H9 (cell line): ENCODE measurements at regions not wholly inside any gene's neighbourhood (a gene's known extent, or its start where the extent isn't known, plus 50 kb on each side); places are given as distances from the start of the nearest gene placed in this dataset.

Experiments used
- DNase-seq: peaks from one replicate; pipeline ENCODE4 v3.0.0-alpha.2; 2017
- H2AFZ ChIP-seq: one replicate; pipeline ENCODE4 v1.6.1; 2013; ENCODE audit warnings: mild to moderate bottlenecking, low read length, control low read depth, moderate library complexity
- H2AK5ac ChIP-seq: 2 replicates; pipeline ENCODE4 v1.6.1; 2013; ENCODE audit warnings: low read length, control low read depth, mixed read lengths; ENCODE audit not compliant: insufficient read length
- H2BK120ac ChIP-seq: one replicate; pipeline ENCODE4 v1.6.1; 2013; ENCODE audit warnings: low read depth, mild to moderate bottlenecking, low read length, control low read depth, inconsistent platforms; ENCODE audit not compliant: poor library complexity, severe bottlenecking
- H2BK12ac ChIP-seq: 2 replicates; pipeline ENCODE4 v1.6.1; 2013; ENCODE audit warnings: low read length, control low read depth, mixed read lengths, low read depth; ENCODE audit not compliant: insufficient read length
- H2BK15ac ChIP-seq: 2 replicates; pipeline ENCODE4 v1.6.1; 2013; ENCODE audit warnings: low read depth, low read length, control low read depth
- H2BK20ac ChIP-seq: one replicate; pipeline ENCODE4 v1.6.1; 2013; ENCODE audit warnings: low read depth, mild to moderate bottlenecking, low read length, control low read depth, inconsistent platforms; ENCODE audit not compliant: poor library complexity, severe bottlenecking
- H2BK5ac ChIP-seq: 2 replicates; pipeline ENCODE4 v1.6.1; 2013; ENCODE audit warnings: low read length, control low read depth, mixed read lengths; ENCODE audit not compliant: insufficient read length
- H3K14ac ChIP-seq: 2 replicates; pipeline ENCODE4 v1.6.1; 2013; ENCODE audit warnings: low read length, control low read depth; ENCODE audit not compliant: insufficient read depth
- H3K18ac ChIP-seq: 2 replicates; pipeline ENCODE4 v1.6.1; 2013; ENCODE audit warnings: low read depth, mild to moderate bottlenecking, mixed read lengths, low read length, control low read depth; ENCODE audit not compliant: insufficient read length
- H3K23ac ChIP-seq: 2 replicates; pipeline ENCODE4 v1.6.1; 2013; ENCODE audit warnings: low read length, control low read depth, mixed read lengths, low read depth; ENCODE audit not compliant: insufficient read length
- H3K23me2 ChIP-seq: 2 replicates; pipeline ENCODE4 v1.6.1; 2013; ENCODE audit warnings: low read depth, mild to moderate bottlenecking, mixed read lengths, low read length, control low read depth; ENCODE audit not compliant: insufficient read length, poor library complexity, severe bottlenecking
- H3K27ac ChIP-seq: 2 replicates; pipeline ENCODE4 v1.5.1; 2013; ENCODE audit warnings: low read length, control low read depth, mixed read lengths, low read depth; ENCODE audit not compliant: insufficient read length
- H3K27me3 ChIP-seq: 2 replicates; pipeline ENCODE4 v1.6.1; 2013; ENCODE audit warnings: low read length, control low read depth, inconsistent platforms; ENCODE audit not compliant: insufficient read depth
- H3K4ac ChIP-seq: 2 replicates; pipeline ENCODE4 v1.6.1; 2013; ENCODE audit warnings: low read depth, mild to moderate bottlenecking, control low read depth, inconsistent platforms, low read length, moderate library complexity
- H3K4me1 ChIP-seq: 2 replicates; pipeline ENCODE4 v1.6.1; 2013; ENCODE audit warnings: low read length, control low read depth, inconsistent platforms; ENCODE audit not compliant: insufficient read depth
- H3K4me2 ChIP-seq: 2 replicates; pipeline ENCODE4 v1.6.1; 2013; ENCODE audit warnings: low read length, control low read depth, mixed read lengths; ENCODE audit not compliant: insufficient read length, insufficient read depth
- H3K56ac ChIP-seq: 2 replicates; pipeline ENCODE4 v1.6.1; 2013; ENCODE audit warnings: low read depth, mild to moderate bottlenecking, mixed read lengths, low read length, control low read depth; ENCODE audit not compliant: insufficient read length
- H3K79me1 ChIP-seq: 2 replicates; pipeline ENCODE4 v1.6.1; 2013; ENCODE audit warnings: low read depth, mild to moderate bottlenecking, moderate library complexity, low read length, control low read depth, inconsistent platforms; ENCODE audit not compliant: insufficient read depth, poor library complexity, severe bottlenecking
- H3K79me2 ChIP-seq: 2 replicates; pipeline ENCODE4 v1.6.1; 2013; ENCODE audit warnings: low read length, control low read depth, inconsistent platforms; ENCODE audit not compliant: insufficient read depth
- H3K9ac ChIP-seq: 2 replicates; pipeline ENCODE4 v1.6.1; 2013; ENCODE audit warnings: low read length, control low read depth, mixed read lengths; ENCODE audit not compliant: insufficient read length; ENCODE audit errors: extremely low read depth
- H3K9me3 ChIP-seq: one replicate; pipeline ENCODE4 v1.6.1; 2013; ENCODE audit warnings: low read depth, low read length, inconsistent platforms; ENCODE audit not compliant: control insufficient read depth
- H3T11ph ChIP-seq: one replicate; pipeline ENCODE4 v1.6.1; 2013; ENCODE audit warnings: mild to moderate bottlenecking, low read length, control low read depth, inconsistent platforms
- H4K20me1 ChIP-seq: one replicate; pipeline ENCODE4 v1.6.1; 2013; ENCODE audit not compliant: control insufficient read depth, insufficient read length, insufficient read depth
- H4K5ac ChIP-seq: 2 replicates; pipeline ENCODE4 v1.6.1; 2013; ENCODE audit warnings: low read depth, mild to moderate bottlenecking, mixed read lengths, low read length, control low read depth; ENCODE audit not compliant: insufficient read length
- H4K8ac ChIP-seq: replicated peaks from 2 replicates; pipeline ENCODE4 v1.6.1; 2013; ENCODE audit warnings: low read length, control low read depth, mixed read lengths, low read depth; ENCODE audit not compliant: insufficient read length
- H4K91ac ChIP-seq: 2 replicates; pipeline ENCODE4 v1.6.1; 2013; ENCODE audit warnings: low read depth, mild to moderate bottlenecking, moderate library complexity, mixed read lengths, low read length, control low read depth; ENCODE audit not compliant: insufficient read length
- H3K27ac Mint-ChIP-seq, 3 experiments: 2 replicates in 2 of 3; 3 replicates in 1 of 3; pipeline ENCODE4 v1.8.0; 2020 to 2021; ENCODE audit warnings: mixed read lengths in 3 of 3, mild to moderate bottlenecking in 1 of 3, moderate library complexity in 1 of 3
- H3K27me3 Mint-ChIP-seq: 2 replicates; pipeline ENCODE4 v1.8.0; 2021; ENCODE audit warnings: low read depth, mild to moderate bottlenecking, moderate library complexity, mixed read lengths
- H3K36me3 Mint-ChIP-seq, 3 experiments: 2 replicates in 2 of 3; 3 replicates in 1 of 3; pipeline ENCODE4 v1.8.0; 2020 to 2021; ENCODE audit warnings: low read depth in 3 of 3, mixed read lengths in 3 of 3; ENCODE audit not compliant: insufficient read depth in 1 of 3
- H3K4me1 Mint-ChIP-seq, 2 experiments: 2 replicates each; pipeline ENCODE4 v1.8.0; 2020; ENCODE audit warnings: mixed read lengths in 2 of 2
- H3K4me3 Mint-ChIP-seq, 2 experiments: 2 replicates in 1 of 2; 3 replicates in 1 of 2; pipeline ENCODE4 v1.8.0; 2020 to 2021; ENCODE audit warnings: mild to moderate bottlenecking in 2 of 2, mixed read lengths in 2 of 2, moderate library complexity in 1 of 2
- H3K9me3 Mint-ChIP-seq, 2 experiments: 2 replicates in 1 of 2; 3 replicates in 1 of 2; pipeline ENCODE4 v1.8.0; 2020; ENCODE audit warnings: mild to moderate bottlenecking in 2 of 2, mixed read lengths in 2 of 2, moderate library complexity in 1 of 2
- CTCF ChIP-seq: fragments of 200-600 bp; sonication (generic); conservative IDR thresholded peaks from 3 replicates; pipeline ENCODE4 v1.8.0; 2021; ENCODE audit warnings: antibody characterized with exemption, mild to moderate bottlenecking
- WGBS: extraction: QIAGEN DNeasy Blood & Tissue Kit; methylation state at CpG from one replicate; pipeline ENCODE4 v1.1.7; 2013; ENCODE audit warnings: missing lambda C conversion rate, low lambda C conversion rate, mixed read lengths; ENCODE audit not compliant: insufficient read length; ENCODE audit errors: extremely low coverage; 5-methylcytosine and 5-hydroxymethylcytosine counted together

GRCh38 chr13:71922194-71922593 is 55.2 kb upstream of the DACH1 start:
- H3K27ac Mint-ChIP-seq: no peak overlapping the region
- no peak for DNase-seq
- Histone ChIP-seq H3K56ac (no peak overlapping the region), H3K9ac (no peak overlapping the region), H3K79me2 (no peaks in the 10 kb centered on the region), H3K4me1 (no peaks in the 10 kb centered on the region), H2BK120ac (no peak overlapping the region), H2BK12ac (no peak overlapping the region), H2BK15ac (no peak overlapping the region), H3K4ac (no peak overlapping the region), H3T11ph (no peak overlapping the region), H3K27ac (no peak overlapping the region), H4K20me1 (no peaks in the 10 kb centered on the region), H2AFZ (no peak overlapping the region), H3K14ac (no peak overlapping the region), H3K4me2 (no peak overlapping the region), H2BK20ac (no peak overlapping the region), H2AK5ac (no peak overlapping the region), H3K9me3 (no peaks in the 10 kb centered on the region), H4K5ac (no peak overlapping the region), H3K27me3 (no peaks in the 10 kb centered on the region), H2BK5ac (no peak overlapping the region), H4K91ac (no peak overlapping the region), H3K18ac (no peak overlapping the region), H3K79me1 (no peaks in the 10 kb centered on the region), H3K23me2 (no peaks in the 10 kb centered on the region), H4K8ac (no peak overlapping the region), H3K23ac (no peak overlapping the region)
- H3K4me3 Mint-ChIP-seq: no peak overlapping the region
- no peak for TF ChIP-seq CTCF
- H3K9me3 Mint-ChIP-seq: no peaks in the 10 kb centered on the region
- no peaks in the 10 kb centered on the region for H3K27me3 Mint-ChIP-seq
- whole genome bisulfite sequencing: no CpG with 5 or more reads among the region's 1 CpG
- no peaks in the 10 kb centered on the region for H3K4me1 Mint-ChIP-seq
- no peaks in the 10 kb centered on the region for H3K36me3 Mint-ChIP-seq
